Ovary (tissue), 3 donors: ENCODE measurements at regions not wholly inside any gene's neighbourhood (a gene's known extent, or its start where the extent isn't known, plus 50 kb on each side); places are given as distances from the start of the nearest gene placed in this dataset.

Experiments
- EP300 ChIP-seq: sonication (generic); formaldehyde crosslinking; IDR thresholded peaks from one replicate; pipeline ENCODE4 v1.6.1; 2017; ENCODE audit warnings: antibody characterized with exemption
- POLR2A ChIP-seq: fragments of 450-650 bp; IDR thresholded peaks from one replicate; pipeline ENCODE4 v1.6.1; 2017; ENCODE audit warnings: antibody characterized with exemption, mild to moderate bottlenecking, moderate library complexity
- TF ChIP-seq, protein P1 (sequence below), 3 donors: fragments of 450-650 bp in 2 of 3; fragments of 200-600 bp in 1 of 3; IDR thresholded peaks; one replicate each; pipeline versions ENCODE4 v1.5.1 to v1.8.0; 2016 to 2022; ENCODE audit warnings: antibody characterized with exemption in 3 of 3, mild to moderate bottlenecking in 1 of 3
- donor health status: DM: no; HTN: no; CAD: no.

DNA sequence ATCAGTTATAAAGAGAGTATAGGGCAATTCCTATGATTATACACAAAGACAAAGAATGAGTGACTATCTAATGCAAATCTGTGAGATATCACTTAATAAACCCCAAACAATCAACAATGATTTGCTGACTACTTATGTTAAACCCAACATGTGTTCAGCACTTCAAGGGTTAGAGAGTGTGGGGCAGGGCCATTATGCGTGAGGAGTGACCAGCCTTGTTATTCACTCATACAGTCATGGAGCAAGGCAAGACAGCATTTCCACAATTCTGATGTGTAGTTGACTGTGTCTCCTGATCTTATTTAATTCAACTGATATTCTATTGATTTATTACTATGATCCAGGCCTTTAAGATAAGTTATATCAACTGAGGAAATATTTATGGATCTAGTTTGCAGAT is 251.7 kb downstream of the CYRIA start:
- TF ChIP-seq, protein P1, sequence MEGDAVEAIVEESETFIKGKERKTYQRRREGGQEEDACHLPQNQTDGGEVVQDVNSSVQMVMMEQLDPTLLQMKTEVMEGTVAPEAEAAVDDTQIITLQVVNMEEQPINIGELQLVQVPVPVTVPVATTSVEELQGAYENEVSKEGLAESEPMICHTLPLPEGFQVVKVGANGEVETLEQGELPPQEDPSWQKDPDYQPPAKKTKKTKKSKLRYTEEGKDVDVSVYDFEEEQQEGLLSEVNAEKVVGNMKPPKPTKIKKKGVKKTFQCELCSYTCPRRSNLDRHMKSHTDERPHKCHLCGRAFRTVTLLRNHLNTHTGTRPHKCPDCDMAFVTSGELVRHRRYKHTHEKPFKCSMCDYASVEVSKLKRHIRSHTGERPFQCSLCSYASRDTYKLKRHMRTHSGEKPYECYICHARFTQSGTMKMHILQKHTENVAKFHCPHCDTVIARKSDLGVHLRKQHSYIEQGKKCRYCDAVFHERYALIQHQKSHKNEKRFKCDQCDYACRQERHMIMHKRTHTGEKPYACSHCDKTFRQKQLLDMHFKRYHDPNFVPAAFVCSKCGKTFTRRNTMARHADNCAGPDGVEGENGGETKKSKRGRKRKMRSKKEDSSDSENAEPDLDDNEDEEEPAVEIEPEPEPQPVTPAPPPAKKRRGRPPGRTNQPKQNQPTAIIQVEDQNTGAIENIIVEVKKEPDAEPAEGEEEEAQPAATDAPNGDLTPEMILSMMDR (IDR thresholded peaks at IDR 0.05): no peak
- TF ChIP-seq EP300 (no peak), POLR2A (no peak)
